ENCODE measurements at regions not wholly inside any gene's neighbourhood (a gene's known extent, or its start where the extent isn't known, plus 50 kb on each side); places are given as distances from the start of the nearest gene placed in this dataset.

GRCh38 chr21:16028142-16028541, 298.4 kb downstream of the USP25 start:
- Histone ChIP-seq H3K9me3 (ENCODE audit: control insufficient read depth, low read length) (no peaks in the 10 kb centered on the region), H3K36me3 (ENCODE audit: control insufficient read depth in 1 of 2, insufficient read depth in 2 of 2, low read length in 1 of 2) (no peaks in the 10 kb centered on the region), H3K27me3 (ENCODE audit: control insufficient read depth in 1 of 2, insufficient read depth in 2 of 2, low read length in 1 of 2) (no peaks in the 10 kb centered on the region), H3K4me1 (ENCODE audit: control insufficient read depth in 1 of 2, insufficient read depth in 2 of 2, low read length in 2 of 2) (no peaks in the 10 kb centered on the region), H3K4me3 (ENCODE audit: low read length in 2 of 2) (no peak overlapping the region), H3K27ac (ENCODE audit: low read depth in 1 of 2, low read length in 2 of 2) (no peak overlapping the region)
- WGBS, 2 donors, result 58 to 64% methylated on average over 2 of the region's 2 CpGs
- intact Hi-C loops (cut with DNase I), result no loop called here
- DNase-seq (no peak), ATAC-seq (ENCODE audit: low FRiP score) (no peak)

- ATAC-seq (ENCODE audit: low FRiP score) (no peak), DNase-seq (no peak)
- Histone ChIP-seq H3K36me3 (ENCODE audit: control insufficient read depth in 1 of 2, insufficient read depth in 2 of 2, low read length in 1 of 2) (no peaks in the 10 kb centered on the region), H3K27ac (ENCODE audit: low read depth in 1 of 2, low read length in 2 of 2) (no peak overlapping the region), H3K9me3 (ENCODE audit: control insufficient read depth, low read length) (no peaks in the 10 kb centered on the region), H3K4me3 (ENCODE audit: low read length in 2 of 2) (no peak overlapping the region), H3K4me1 (ENCODE audit: control insufficient read depth in 1 of 2, insufficient read depth in 2 of 2, low read length in 2 of 2) (no peaks in the 10 kb centered on the region), H3K27me3 (ENCODE audit: control insufficient read depth in 1 of 2, insufficient read depth in 2 of 2, low read length in 1 of 2) (no peaks in the 10 kb centered on the region)
- intact Hi-C loops (cut with DNase I), result no loop called here
- WGBS, 2 donors, result 32 to 52% methylated on average over 2 of the region's 2 CpGs
Measured at GRCh38 chr21:16028941-16029464, 299.2 kb downstream of the USP25 start.

- no peak for ATAC-seq (ENCODE audit: low FRiP score)
- H3K9me3 ChIP-seq (ENCODE audit: control insufficient read depth, low read length), result no peaks in the 10 kb centered on the region
- H3K36me3 ChIP-seq (ENCODE audit: control insufficient read depth in 1 of 2, insufficient read depth in 2 of 2, low read length in 1 of 2), result no peaks in the 10 kb centered on the region
- no peaks in the 10 kb centered on the region for H3K27me3 ChIP-seq (ENCODE audit: control insufficient read depth in 1 of 2, insufficient read depth in 2 of 2, low read length in 1 of 2)
- intact Hi-C loops (cut with DNase I), result no loop called here
- H3K4me1 ChIP-seq (ENCODE audit: control insufficient read depth in 1 of 2, insufficient read depth in 2 of 2, low read length in 2 of 2), result no peaks in the 10 kb centered on the region
- no peak for DNase-seq
- H3K4me3 ChIP-seq (ENCODE audit: low read length in 2 of 2), result no peak overlapping the region
- WGBS, 2 donors, result 92 to 93% methylated on average over 4 of the region's 4 CpGs
- no peak overlapping the region for H3K27ac ChIP-seq (ENCODE audit: low read depth in 1 of 2, low read length in 2 of 2)
Measured at GRCh38 chr21:16033193-16033592, 303.4 kb downstream of the USP25 start.

GRCh38 chr21:16034446-16035190, 304.8 kb downstream of the USP25 start:
- WGBS, 2 donors, result 0 to 53% methylated on average over 1 of the region's 1 CpG
- no peaks in the 10 kb centered on the region for H3K36me3 ChIP-seq (ENCODE audit: control insufficient read depth in 1 of 2, insufficient read depth in 2 of 2, low read length in 1 of 2)
- no peaks in the 10 kb centered on the region for H3K4me1 ChIP-seq (ENCODE audit: control insufficient read depth in 1 of 2, insufficient read depth in 2 of 2, low read length in 2 of 2)
- H3K4me3 ChIP-seq (ENCODE audit: low read length in 2 of 2), result no peak overlapping the region
- H3K27me3 ChIP-seq (ENCODE audit: control insufficient read depth in 1 of 2, insufficient read depth in 2 of 2, low read length in 1 of 2), result no peaks in the 10 kb centered on the region
- ATAC-seq (ENCODE audit: low FRiP score), result no peak
- H3K9me3 ChIP-seq (ENCODE audit: control insufficient read depth, low read length), result no peaks in the 10 kb centered on the region
- no peak for DNase-seq
- intact Hi-C loops (cut with DNase I), result no loop called here
- no peak overlapping the region for H3K27ac ChIP-seq (ENCODE audit: low read depth in 1 of 2, low read length in 2 of 2)

GRCh38 chr21:16037421-16037955, 307.7 kb downstream of the USP25 start:
- intact Hi-C loops (cut with DNase I), result no loop called here
- H3K9me3 ChIP-seq (ENCODE audit: control insufficient read depth, low read length), result no peaks in the 10 kb centered on the region
- ATAC-seq (ENCODE audit: low FRiP score) (no peak), DNase-seq (no peak)
- H3K4me3 ChIP-seq (ENCODE audit: low read length in 2 of 2), result no peak overlapping the region
- no peaks in the 10 kb centered on the region for H3K4me1 ChIP-seq (ENCODE audit: control insufficient read depth in 1 of 2, insufficient read depth in 2 of 2, low read length in 2 of 2)
- no peak overlapping the region for H3K27ac ChIP-seq (ENCODE audit: low read depth in 1 of 2, low read length in 2 of 2)
- no peaks in the 10 kb centered on the region for H3K27me3 ChIP-seq (ENCODE audit: control insufficient read depth in 1 of 2, insufficient read depth in 2 of 2, low read length in 1 of 2)
- 55 to 60% methylated on average over 5 of the region's 5 CpGs for WGBS, 2 donors
- H3K36me3 ChIP-seq (ENCODE audit: control insufficient read depth in 1 of 2, insufficient read depth in 2 of 2, low read length in 1 of 2), result no peaks in the 10 kb centered on the region

GRCh38 chr21:16040601-16041000, 310.8 kb downstream of the USP25 start:
- Histone ChIP-seq H3K4me1 (ENCODE audit: control insufficient read depth in 1 of 2, insufficient read depth in 2 of 2, low read length in 2 of 2) (no peaks in the 10 kb centered on the region), H3K27me3 (ENCODE audit: control insufficient read depth in 1 of 2, insufficient read depth in 2 of 2, low read length in 1 of 2) (no peaks in the 10 kb centered on the region), H3K9me3 (ENCODE audit: control insufficient read depth, low read length) (no peaks in the 10 kb centered on the region), H3K27ac (ENCODE audit: low read depth in 1 of 2, low read length in 2 of 2) (no peak overlapping the region), H3K36me3 (ENCODE audit: control insufficient read depth in 1 of 2, insufficient read depth in 2 of 2, low read length in 1 of 2) (no peaks in the 10 kb centered on the region), H3K4me3 (ENCODE audit: low read length in 2 of 2) (no peak overlapping the region)
- DNase-seq (no peak), ATAC-seq (ENCODE audit: low FRiP score) (no peak)
- 68 to 77% methylated on average over 3 of the region's 3 CpGs for WGBS, 2 donors
- intact Hi-C loops (cut with DNase I), result no loop called here

GRCh38 chr21:16044676-16045075, 314.9 kb downstream of the USP25 start:
- ATAC-seq (ENCODE audit: low FRiP score) (no peak), DNase-seq (no peak)
- H3K27me3 ChIP-seq (ENCODE audit: control insufficient read depth in 1 of 2, insufficient read depth in 2 of 2, low read length in 1 of 2), result no peaks in the 10 kb centered on the region
- no peaks in the 10 kb centered on the region for H3K4me1 ChIP-seq (ENCODE audit: control insufficient read depth in 1 of 2, insufficient read depth in 2 of 2, low read length in 2 of 2)
- intact Hi-C loops (cut with DNase I), result no loop called here
- H3K36me3 ChIP-seq (ENCODE audit: control insufficient read depth in 1 of 2, insufficient read depth in 2 of 2, low read length in 1 of 2), result no peaks in the 10 kb centered on the region
- H3K27ac ChIP-seq (ENCODE audit: low read depth in 1 of 2, low read length in 2 of 2), result no peak overlapping the region
- no peak overlapping the region for H3K4me3 ChIP-seq (ENCODE audit: low read length in 2 of 2)
- no peaks in the 10 kb centered on the region for H3K9me3 ChIP-seq (ENCODE audit: control insufficient read depth, low read length)

- no peak overlapping the region for H3K27ac ChIP-seq (ENCODE audit: low read depth in 1 of 2, low read length in 2 of 2)
- H3K9me3 ChIP-seq (ENCODE audit: control insufficient read depth, low read length), result no peaks in the 10 kb centered on the region
- ATAC-seq (ENCODE audit: low FRiP score) (no peak), DNase-seq (no peak)
- H3K36me3 ChIP-seq (ENCODE audit: control insufficient read depth in 1 of 2, insufficient read depth in 2 of 2, low read length in 1 of 2), result no peaks in the 10 kb centered on the region
- no peak overlapping the region for H3K4me3 ChIP-seq (ENCODE audit: low read length in 2 of 2)
- no peaks in the 10 kb centered on the region for H3K27me3 ChIP-seq (ENCODE audit: control insufficient read depth in 1 of 2, insufficient read depth in 2 of 2, low read length in 1 of 2)
- WGBS, 2 donors, result 91 to 93% methylated on average over 5 of the region's 5 CpGs
- intact Hi-C loops (cut with DNase I), result no loop called here
- H3K4me1 ChIP-seq (ENCODE audit: control insufficient read depth in 1 of 2, insufficient read depth in 2 of 2, low read length in 2 of 2), result no peaks in the 10 kb centered on the region
Measured at GRCh38 chr21:16046656-16047330, 317.0 kb downstream of the USP25 start.

- H3K36me3 ChIP-seq (ENCODE audit: control insufficient read depth in 1 of 2, insufficient read depth in 2 of 2, low read length in 1 of 2), result no peaks in the 10 kb centered on the region
- H3K4me3 ChIP-seq (ENCODE audit: low read length in 2 of 2), result no peak overlapping the region
- H3K27ac ChIP-seq (ENCODE audit: low read depth in 1 of 2, low read length in 2 of 2), result no peak overlapping the region
- DNase-seq (no peak), ATAC-seq (ENCODE audit: low FRiP score) (no peak)
- intact Hi-C loops (cut with DNase I), result no loop called here
- H3K27me3 ChIP-seq (ENCODE audit: control insufficient read depth in 1 of 2, insufficient read depth in 2 of 2, low read length in 1 of 2), result no peaks in the 10 kb centered on the region
- no peaks in the 10 kb centered on the region for H3K9me3 ChIP-seq (ENCODE audit: control insufficient read depth, low read length)
- 87 to 88% methylated on average over 3 of the region's 3 CpGs for WGBS, 2 donors
- H3K4me1 ChIP-seq (ENCODE audit: control insufficient read depth in 1 of 2, insufficient read depth in 2 of 2, low read length in 2 of 2), result no peaks in the 10 kb centered on the region
Measured at GRCh38 chr21:16047904-16048303, 318.1 kb downstream of the USP25 start.

All from aorta (tissue), 5 donors.